ENCODE measurements at regions not wholly inside any gene's neighbourhood (a gene's known extent, or its start where the extent isn't known, plus 50 kb on each side); places are given as distances from the start of the nearest gene placed in this dataset.

- TF ChIP-seq, protein P1, sequence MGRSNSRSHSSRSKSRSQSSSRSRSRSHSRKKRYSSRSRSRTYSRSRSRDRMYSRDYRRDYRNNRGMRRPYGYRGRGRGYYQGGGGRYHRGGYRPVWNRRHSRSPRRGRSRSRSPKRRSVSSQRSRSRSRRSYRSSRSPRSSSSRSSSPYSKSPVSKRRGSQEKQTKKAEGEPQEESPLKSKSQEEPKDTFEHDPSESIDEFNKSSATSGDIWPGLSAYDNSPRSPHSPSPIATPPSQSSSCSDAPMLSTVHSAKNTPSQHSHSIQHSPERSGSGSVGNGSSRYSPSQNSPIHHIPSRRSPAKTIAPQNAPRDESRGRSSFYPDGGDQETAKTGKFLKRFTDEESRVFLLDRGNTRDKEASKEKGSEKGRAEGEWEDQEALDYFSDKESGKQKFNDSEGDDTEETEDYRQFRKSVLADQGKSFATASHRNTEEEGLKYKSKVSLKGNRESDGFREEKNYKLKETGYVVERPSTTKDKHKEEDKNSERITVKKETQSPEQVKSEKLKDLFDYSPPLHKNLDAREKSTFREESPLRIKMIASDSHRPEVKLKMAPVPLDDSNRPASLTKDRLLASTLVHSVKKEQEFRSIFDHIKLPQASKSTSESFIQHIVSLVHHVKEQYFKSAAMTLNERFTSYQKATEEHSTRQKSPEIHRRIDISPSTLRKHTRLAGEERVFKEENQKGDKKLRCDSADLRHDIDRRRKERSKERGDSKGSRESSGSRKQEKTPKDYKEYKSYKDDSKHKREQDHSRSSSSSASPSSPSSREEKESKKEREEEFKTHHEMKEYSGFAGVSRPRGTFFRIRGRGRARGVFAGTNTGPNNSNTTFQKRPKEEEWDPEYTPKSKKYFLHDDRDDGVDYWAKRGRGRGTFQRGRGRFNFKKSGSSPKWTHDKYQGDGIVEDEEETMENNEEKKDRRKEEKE (IDR thresholded peaks at IDR 0.05): no peak
- no peak for TF ChIP-seq STAT1 (conservative IDR thresholded peaks at IDR 0.05)
- TF ChIP-seq RFX5 (IDR thresholded peaks at IDR 0.05; ENCODE audit: low read depth, low read length): no peak
- TF ChIP-seq NFYB (IDR thresholded peaks at IDR 0.05; ENCODE audit: insufficient read depth, low read depth, low read length): no peak
- no peak for TF ChIP-seq E2F4 (IDR thresholded peaks at IDR 0.05; ENCODE audit: low read depth, low read length)
These were observed 240.0 kb downstream of the ANKRD60 start (continued) for GRCh38 chr20:57988422-57988821.

- 5% methylated on average over 6 of the region's 6 CpGs for WGBS (ENCODE audit: insufficient coverage, insufficient replicate concordance, low lambda C conversion rate, missing lambda C conversion rate)
- in situ Hi-C loops (cut with MboI): no loop called here
- no peak for DNase-seq (ENCODE audit: low read depth, low spot score)
- Histone ChIP-seq H3K4me1 (ENCODE audit: control insufficient read depth, insufficient read depth, low read length) (no peaks in the 10 kb centered on the region), H3K4me2 (ENCODE audit: control insufficient read depth, insufficient read depth) (no peak overlapping the region), H3K9ac (ENCODE audit: control insufficient read depth, insufficient read depth, low read length) (no peak overlapping the region), H2AFZ (ENCODE audit: control insufficient read depth, low read depth, low read length) (no peak overlapping the region), H3K36me3 (ENCODE audit: control insufficient read depth in 2 of 2, insufficient read depth in 2 of 2, low read length in 1 of 2) (no peaks in the 10 kb centered on the region), H3K4me3 (no peak overlapping the region), H3K27me3 (replicated peaks in 1 of 2; ENCODE audit: control insufficient read depth in 2 of 2, insufficient read depth in 2 of 2, low read length in 1 of 2) (peaks cover 0 to 2% of the 10 kb centered on the region in 2 experiments; a peak in 2 of 4 replicates), H3K79me2 (ENCODE audit: control insufficient read depth, insufficient read depth, low read length) (no peaks in the 10 kb centered on the region), H4K20me1 (ENCODE audit: control insufficient read depth, insufficient read depth) (no peaks in the 10 kb centered on the region), H3K9me3 (replicated peaks; ENCODE audit: control insufficient read depth, insufficient read depth, low read length) (no peaks in the 10 kb centered on the region), H3K27ac (ENCODE audit: control insufficient read depth, insufficient read depth) (no peak overlapping the region)
- ATAC-seq: no peak
- RAD21 ChIA-PET (ENCODE audit: unreplicated experiment): no interaction called here
- intact Hi-C loops (cut with micrococcal nuclease; ENCODE audit: unreplicated experiment): no loop called here
- CTCF ChIA-PET: no interaction called here
- FAIRE-seq: no peak
- POLR2A ChIA-PET: no interaction called here
- SMC1A ChIA-PET (ENCODE audit: uncharacterized antibody, unreplicated experiment): no interaction called here
- no TSS peak for BruUV-seq (replicated peaks)
- TF ChIP-seq, protein P2, sequence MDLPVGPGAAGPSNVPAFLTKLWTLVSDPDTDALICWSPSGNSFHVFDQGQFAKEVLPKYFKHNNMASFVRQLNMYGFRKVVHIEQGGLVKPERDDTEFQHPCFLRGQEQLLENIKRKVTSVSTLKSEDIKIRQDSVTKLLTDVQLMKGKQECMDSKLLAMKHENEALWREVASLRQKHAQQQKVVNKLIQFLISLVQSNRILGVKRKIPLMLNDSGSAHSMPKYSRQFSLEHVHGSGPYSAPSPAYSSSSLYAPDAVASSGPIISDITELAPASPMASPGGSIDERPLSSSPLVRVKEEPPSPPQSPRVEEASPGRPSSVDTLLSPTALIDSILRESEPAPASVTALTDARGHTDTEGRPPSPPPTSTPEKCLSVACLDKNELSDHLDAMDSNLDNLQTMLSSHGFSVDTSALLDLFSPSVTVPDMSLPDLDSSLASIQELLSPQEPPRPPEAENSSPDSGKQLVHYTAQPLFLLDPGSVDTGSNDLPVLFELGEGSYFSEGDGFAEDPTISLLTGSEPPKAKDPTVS (IDR thresholded peaks at IDR 0.05; ENCODE audit: low read depth, low read length): no peak
- no peak for TF ChIP-seq PKNOX1 (IDR thresholded peaks at IDR 0.05)
- no peak for TF ChIP-seq TARDBP (IDR thresholded peaks at IDR 0.05; ENCODE audit: borderline replicate concordance)
- no peak for TF ChIP-seq IRF3 (IDR thresholded peaks at IDR 0.05)
- TF ChIP-seq SMAD5 (IDR thresholded peaks at IDR 0.05; ENCODE audit: low read depth): no peak
- TF ChIP-seq SUZ12 (IDR thresholded peaks at IDR 0.05; ENCODE audit: unreplicated experiment): no peak
- no peak for TF ChIP-seq SPI1 (IDR thresholded peaks at IDR 0.05; ENCODE audit: borderline replicate concordance, insufficient read depth, low read depth, low read length)
- no peak for TF ChIP-seq EP300 (IDR thresholded peaks at IDR 0.05; ENCODE audit: borderline replicate concordance in 1 of 2, control insufficient read depth in 1 of 2, low read depth in 2 of 2, low read length in 2 of 2)
- TF ChIP-seq GABPA (IDR thresholded peaks at IDR 0.05; ENCODE audit: low read depth): no peak
- TF ChIP-seq IRF4 (IDR thresholded peaks at IDR 0.05; ENCODE audit: low read depth, low read length): no peak
These were observed 240.8 kb downstream of the ANKRD60 start for GRCh38 chr20:57987659-57988058.

Data from GM12878 (cell line).